Osteocyte (in vitro differentiated cells): ENCODE measurements at regions not wholly inside any gene's neighbourhood (a gene's known extent, or its start where the extent isn't known, plus 50 kb on each side); places are given as distances from the start of the nearest gene placed in this dataset.

Experiments
- DNase-seq: peaks from one replicate; pipeline ENCODE4 v3.0.0; 2021; ENCODE audit warnings: mixed read lengths; ENCODE audit not compliant: unreplicated experiment; ENCODE audit errors: extremely low spot score
- H3K27ac Mint-ChIP-seq: one replicate; pipeline ENCODE4 v1.8.0; 2021; ENCODE audit warnings: mild to moderate bottlenecking, mixed read lengths; ENCODE audit not compliant: unreplicated experiment
- H3K27me3 Mint-ChIP-seq: one replicate; pipeline ENCODE4 v1.8.0; 2021; ENCODE audit warnings: mixed read lengths; ENCODE audit not compliant: unreplicated experiment
- H3K36me3 Mint-ChIP-seq: one replicate; pipeline ENCODE4 v1.8.0; 2021; ENCODE audit warnings: mixed read lengths; ENCODE audit not compliant: unreplicated experiment
- H3K4me1 Mint-ChIP-seq: one replicate; pipeline ENCODE4 v1.8.0; 2021; ENCODE audit warnings: mixed read lengths; ENCODE audit not compliant: unreplicated experiment
- H3K4me3 Mint-ChIP-seq: one replicate; pipeline ENCODE4 v1.8.0; 2021; ENCODE audit warnings: mild to moderate bottlenecking, moderate library complexity, mixed read lengths; ENCODE audit not compliant: unreplicated experiment
- H3K9me3 Mint-ChIP-seq: one replicate; pipeline ENCODE4 v1.8.0; 2021; ENCODE audit warnings: mixed read lengths; ENCODE audit not compliant: unreplicated experiment
- CTCF ChIP-seq: fragments of 200-600 bp; sonication (generic); IDR thresholded peaks from 2 replicates; pipeline ENCODE4 v1.5.0; 2021; ENCODE audit warnings: antibody characterized with exemption, mild to moderate bottlenecking, moderate library complexity

GRCh38 chr20:10958279-10958678, 284.5 kb upstream of the JAG1 start:
- no peak for TF ChIP-seq CTCF
- no peak for DNase-seq
- Mint-ChIP-seq H3K9me3 (peaks cover 3% of the 10 kb centered on the region), H3K4me1 (peaks cover 28% of the 10 kb centered on the region), H3K27me3 (no peaks in the 10 kb centered on the region), H3K4me3 (no peak overlapping the region), H3K27ac (no peak overlapping the region), H3K36me3 (peaks cover 3% of the 10 kb centered on the region)

GRCh38 chr20:10960416-10960815, 286.6 kb upstream of the JAG1 start:
- H3K9me3 Mint-ChIP-seq = peaks cover 3% of the 10 kb centered on the region
- DNase-seq = no peak
- H3K4me1 Mint-ChIP-seq = peaks cover 33% of the 10 kb centered on the region
- peaks cover 3% of the 10 kb centered on the region for H3K36me3 Mint-ChIP-seq
- H3K27me3 Mint-ChIP-seq = no peaks in the 10 kb centered on the region
- H3K4me3 Mint-ChIP-seq = no peak overlapping the region
- no peak overlapping the region for H3K27ac Mint-ChIP-seq
- TF ChIP-seq CTCF = no peak

GRCh38 chr20:10961651-10962288, 288.0 kb upstream of the JAG1 start:
- Mint-ChIP-seq H3K4me1 (peaks cover 34% of the 10 kb centered on the region), H3K4me3 (no peak overlapping the region), H3K9me3 (peaks cover 7% of the 10 kb centered on the region), H3K27ac (peak overlapping the region; percentile 36), H3K27me3 (no peaks in the 10 kb centered on the region), H3K36me3 (peaks cover 3% of the 10 kb centered on the region)
- TF ChIP-seq CTCF = no peak
- no peak for DNase-seq

GRCh38 chr20:10962937-10963336, 289.1 kb upstream of the JAG1 start:
- no peaks in the 10 kb centered on the region for H3K27me3 Mint-ChIP-seq
- DNase-seq = no peak
- H3K4me1 Mint-ChIP-seq = peaks cover 34% of the 10 kb centered on the region
- TF ChIP-seq CTCF = no peak
- H3K27ac Mint-ChIP-seq = no peak overlapping the region
- no peak overlapping the region for H3K4me3 Mint-ChIP-seq
- peaks cover 6% of the 10 kb centered on the region for H3K9me3 Mint-ChIP-seq
- peaks cover 3% of the 10 kb centered on the region for H3K36me3 Mint-ChIP-seq

- peaks cover 5% of the 10 kb centered on the region for H3K9me3 Mint-ChIP-seq
- H3K4me3 Mint-ChIP-seq = no peak overlapping the region
- H3K4me1 Mint-ChIP-seq = peaks cover 32% of the 10 kb centered on the region
- no peak for DNase-seq
- peaks cover 3% of the 10 kb centered on the region for H3K36me3 Mint-ChIP-seq
- no peak for TF ChIP-seq CTCF
- H3K27ac Mint-ChIP-seq = no peak overlapping the region
- no peaks in the 10 kb centered on the region for H3K27me3 Mint-ChIP-seq
These were observed 290.0 kb upstream of the JAG1 start for GRCh38 chr20:10963717-10964266.
